ENCODE measurements at regions not wholly inside any gene's neighbourhood (a gene's known extent, or its start where the extent isn't known, plus 50 kb on each side); places are given as distances from the start of the nearest gene placed in this dataset.

DNA sequence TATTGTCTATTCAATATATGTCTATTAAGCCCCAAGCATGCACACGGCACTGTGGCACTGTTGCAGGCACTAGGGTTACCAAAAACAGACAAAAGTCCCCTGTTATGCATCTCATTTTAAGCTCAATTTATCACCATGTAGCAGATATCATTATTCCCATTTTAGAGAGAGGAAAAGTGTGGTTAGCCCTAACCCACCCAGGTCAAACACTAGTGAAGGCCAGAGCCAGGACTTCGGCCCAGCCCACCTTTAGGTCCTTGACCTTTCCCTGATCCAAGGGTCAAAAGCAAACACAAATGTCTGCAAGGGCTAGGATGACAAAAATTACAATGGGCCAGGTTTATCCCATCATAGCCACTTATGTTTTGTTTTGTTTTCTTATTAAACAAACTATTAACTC is 130.3 kb upstream of the NUDT7 start (continued):
- no peak for TF ChIP-seq CTCF (IDR thresholded peaks at IDR 0.05; ENCODE audit: control extremely low read depth in 1 of 3, insufficient read depth in 1 of 3, low read depth in 1 of 3, low read length in 3 of 3)
- TF ChIP-seq ATF3 (IDR thresholded peaks at IDR 0.05; ENCODE audit: insufficient read depth, low read depth, low read length) = no peak
- TF ChIP-seq, protein P1, sequence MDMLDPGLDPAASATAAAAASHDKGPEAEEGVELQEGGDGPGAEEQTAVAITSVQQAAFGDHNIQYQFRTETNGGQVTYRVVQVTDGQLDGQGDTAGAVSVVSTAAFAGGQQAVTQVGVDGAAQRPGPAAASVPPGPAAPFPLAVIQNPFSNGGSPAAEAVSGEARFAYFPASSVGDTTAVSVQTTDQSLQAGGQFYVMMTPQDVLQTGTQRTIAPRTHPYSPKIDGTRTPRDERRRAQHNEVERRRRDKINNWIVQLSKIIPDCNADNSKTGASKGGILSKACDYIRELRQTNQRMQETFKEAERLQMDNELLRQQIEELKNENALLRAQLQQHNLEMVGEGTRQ (IDR thresholded peaks at IDR 0.05; ENCODE audit: low read length) = no peak
- no peak for TF ChIP-seq SP2 (IDR thresholded peaks at IDR 0.05; ENCODE audit: low read length)
- TF ChIP-seq RXRA (IDR thresholded peaks at IDR 0.05; ENCODE audit: insufficient read depth, low read depth, low read length) = no peak
- no peak for TF ChIP-seq TAF1 (IDR thresholded peaks at IDR 0.05; ENCODE audit: low read depth, low read length)
- TF ChIP-seq EP300 (IDR thresholded peaks at IDR 0.05; ENCODE audit: borderline replicate concordance in 1 of 2, low read depth in 2 of 2, low read length in 2 of 2) = no peak

Measured in H1 (cell line).